LHCN-M2 (cell line): ENCODE measurements at regions not wholly inside any gene's neighbourhood (a gene's known extent, or its start where the extent isn't known, plus 50 kb on each side); places are given as distances from the start of the nearest gene placed in this dataset.

ENCODE experiments used
- DNase-seq: peaks from one replicate; pipeline ENCODE4 v3.0.0-alpha.2; 2012; ENCODE audit warnings: low read depth

DNA sequence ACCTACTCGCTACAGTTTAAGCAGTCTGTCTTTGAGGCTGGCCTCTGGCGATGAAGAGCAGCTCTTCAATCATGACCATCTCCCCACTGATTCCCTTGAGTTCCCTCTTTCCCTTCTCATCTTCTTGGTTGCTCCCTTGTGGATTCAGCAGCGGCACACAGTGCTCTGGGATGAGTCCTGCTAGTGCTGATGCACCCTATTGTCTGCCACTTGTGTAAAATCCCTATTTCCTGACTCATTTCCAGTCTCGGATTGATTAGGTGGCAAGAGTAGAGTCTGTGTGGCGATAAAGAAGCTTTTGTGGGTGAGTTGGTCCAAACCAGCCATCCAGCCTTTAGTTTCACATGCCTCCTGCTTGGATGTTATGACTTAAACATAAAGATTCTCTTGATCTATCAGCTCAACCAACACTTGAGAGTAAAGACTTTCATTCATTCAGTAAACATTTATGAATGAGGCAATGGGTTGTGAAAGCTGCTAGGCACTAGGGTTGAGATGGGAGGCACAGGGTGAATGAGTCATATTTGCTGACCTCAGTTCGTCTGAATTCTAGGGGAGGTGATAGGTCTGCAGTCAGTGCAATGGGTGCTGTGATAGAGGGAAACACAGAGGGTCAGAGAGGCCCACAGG, 219.4 kb upstream of the RAG2 start:
- DNase-seq, result no peak

DNA sequence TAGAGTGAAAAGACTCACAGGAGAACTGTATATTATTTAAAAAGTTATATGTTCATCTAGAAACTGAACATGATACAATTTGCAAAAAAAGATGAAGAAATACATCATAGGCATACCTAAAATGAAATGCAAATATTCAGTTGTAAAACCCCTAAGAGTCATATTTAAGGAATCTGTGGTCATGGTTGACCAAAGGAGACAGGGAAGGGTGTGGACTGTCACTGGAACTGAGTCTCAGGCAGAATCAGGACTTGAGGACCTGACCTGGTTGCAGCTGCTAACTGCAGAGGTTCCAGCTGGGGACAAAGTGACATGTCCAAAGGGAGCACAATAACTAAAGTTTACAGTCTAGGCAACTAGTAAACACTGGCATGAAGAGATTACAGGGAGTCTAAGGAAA, 211.3 kb upstream of the RAG2 start:
- no peak for DNase-seq

DNA sequence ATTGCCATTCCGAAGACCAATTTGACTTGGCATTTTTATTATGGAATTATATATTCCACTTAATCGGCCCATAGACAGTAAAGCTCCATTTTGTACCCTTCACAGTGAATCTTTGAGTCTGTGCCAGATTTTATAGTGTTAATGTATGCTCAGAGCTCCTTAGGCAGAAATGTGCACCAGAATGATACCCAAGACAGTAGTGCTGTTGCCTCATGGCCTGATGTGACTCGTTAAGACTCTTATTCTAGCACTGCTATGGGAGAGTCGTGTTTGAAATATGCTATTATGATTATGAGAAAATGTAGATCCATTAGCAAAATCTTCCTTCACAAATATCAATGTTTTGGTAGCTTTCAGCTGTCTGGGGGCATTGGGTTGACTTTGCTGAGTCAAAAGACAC, 209.8 kb upstream of the RAG2 start:
- no peak for DNase-seq

- no peak for DNase-seq
These were observed 205.0 kb upstream of the RAG2 start for GRCh38 chr11:36803084-36803483.

GRCh38 chr11:36792996-36793914, 195.2 kb upstream of the RAG2 start:
- DNase-seq, result no peak

DNA sequence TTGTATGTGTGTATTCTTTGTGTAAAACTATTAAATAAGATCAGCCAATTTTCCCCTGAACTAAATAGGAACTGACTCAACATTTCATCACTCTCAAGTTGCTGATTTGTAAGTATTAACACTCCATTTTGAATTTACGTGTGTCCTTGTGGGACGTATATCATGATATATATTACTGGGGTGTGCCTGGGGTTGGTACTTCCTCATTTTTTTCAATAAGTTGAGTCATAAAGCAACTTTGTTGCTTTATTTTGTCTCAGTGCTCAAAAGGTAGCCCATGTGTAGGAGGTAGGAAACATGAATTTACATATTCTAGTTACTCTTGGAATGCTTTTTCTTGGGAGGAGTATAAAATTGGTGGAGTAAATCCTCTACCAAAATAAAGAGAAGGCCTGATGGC, 193.9 kb upstream of the RAG2 start:
- DNase-seq, result no peak

GRCh38 chr11:36790526-36790925, 192.5 kb upstream of the RAG2 start:
- no peak for DNase-seq

DNA sequence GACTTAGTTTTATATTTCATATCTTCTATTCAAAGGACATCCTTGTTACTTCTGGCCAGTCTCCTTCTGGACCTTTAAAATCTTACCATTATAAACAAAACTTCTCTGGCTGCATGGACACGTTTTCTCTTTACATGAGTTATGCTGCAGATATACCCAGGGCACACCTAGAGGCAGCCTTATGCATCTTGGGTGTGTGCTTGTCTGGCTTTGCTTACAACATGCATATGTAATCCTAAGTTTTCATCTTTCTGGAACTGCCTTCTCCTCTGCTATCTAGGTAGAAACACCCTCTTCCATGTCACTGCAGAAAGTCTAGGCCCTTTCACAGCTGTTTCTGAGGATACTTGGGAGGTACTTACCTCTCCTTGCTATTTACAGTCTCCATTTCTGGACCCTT, 185.8 kb upstream of the RAG2 start:
- no peak for DNase-seq

DNA sequence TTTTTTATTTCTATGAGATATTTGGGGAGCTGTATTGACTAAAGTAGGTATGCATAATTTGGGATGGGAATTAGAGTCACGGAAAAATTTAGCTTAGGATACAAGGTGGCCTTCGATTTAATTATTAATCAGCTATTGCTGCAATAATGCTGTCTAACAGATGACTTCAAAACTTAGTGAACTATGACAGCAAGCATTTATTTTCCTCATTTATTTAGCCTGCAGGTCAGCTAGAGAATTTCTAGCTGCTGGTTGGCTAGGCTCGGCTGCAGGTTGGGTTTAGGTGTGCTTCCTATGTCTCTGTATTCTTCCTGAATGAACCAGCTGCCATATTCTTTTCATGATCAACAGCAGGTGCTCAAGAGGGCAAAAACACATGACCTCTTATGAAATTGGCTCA, 181.8 kb upstream of the RAG2 start:
- no peak for DNase-seq

GRCh38 chr11:36777311-36777710, 179.3 kb upstream of the RAG2 start:
- no peak for DNase-seq

- DNase-seq, result no peak
These were observed 177.7 kb upstream of the RAG2 start for GRCh38 chr11:36775756-36776155.

GRCh38 chr11:36775130-36775529, 177.1 kb upstream of the RAG2 start:
- DNase-seq, result peak; percentile 5

GRCh38 chr11:36774603-36775002, 176.6 kb upstream of the RAG2 start:
- peak; percentile 31 for DNase-seq

- no peak for DNase-seq
These were observed 165.2 kb upstream of the RAG2 start for GRCh38 chr11:36763187-36763586.

GRCh38 chr11:36757075-36757474, 159.0 kb upstream of the RAG2 start:
- no peak for DNase-seq

GRCh38 chr11:36753960-36754359, 155.9 kb upstream of the RAG2 start:
- no peak for DNase-seq

GRCh38 chr11:36751996-36752395, 154.0 kb upstream of the RAG2 start:
- DNase-seq, result no peak

GRCh38 chr11:36751335-36751781, 153.3 kb upstream of the RAG2 start:
- DNase-seq, result no peak

DNA sequence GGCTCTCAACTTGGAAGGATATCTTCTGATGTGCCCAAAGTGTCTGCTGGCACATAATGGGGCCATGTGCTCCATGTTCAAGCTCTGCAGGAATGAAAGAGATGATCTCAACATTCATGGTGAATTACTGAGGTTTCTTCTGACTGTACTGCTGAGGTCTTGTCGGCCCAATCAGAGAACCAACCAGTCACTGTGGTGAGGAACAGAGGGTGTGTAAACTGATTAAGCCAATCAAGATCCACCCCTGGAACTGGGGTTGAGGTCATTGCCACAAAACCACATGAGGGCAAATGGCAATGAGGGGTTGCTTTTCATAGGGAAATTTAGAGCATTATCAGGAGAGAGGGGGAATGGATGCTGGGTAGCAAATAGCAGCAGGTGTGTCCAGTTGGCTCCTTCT, 152.3 kb upstream of the RAG2 start:
- DNase-seq, result peak; percentile 15

DNA sequence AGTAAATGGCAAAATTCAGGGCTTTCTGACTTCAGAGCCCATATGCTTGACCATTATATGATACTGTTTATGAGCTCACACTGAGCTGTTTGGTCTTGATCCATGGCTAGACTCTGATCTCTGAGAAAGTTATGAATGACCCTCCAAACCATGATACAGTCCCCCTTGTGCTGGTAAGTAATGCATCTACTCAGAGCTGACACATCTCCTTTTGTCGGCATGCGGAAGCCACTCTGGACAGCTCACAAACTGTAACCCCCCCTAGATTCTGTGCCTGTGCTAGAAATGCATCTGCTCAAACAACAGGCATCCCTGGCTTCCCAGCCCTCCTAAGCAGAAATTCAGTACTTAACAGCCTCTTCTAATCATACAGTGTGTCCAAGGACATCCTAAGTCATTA, 150.8 kb upstream of the RAG2 start:
- DNase-seq, result no peak

- DNase-seq, result peak; percentile 80
These were observed 149.1 kb upstream of the RAG2 start for GRCh38 chr11:36746886-36747710.
